GM20000 (cell line): ENCODE measurements at regions not wholly inside any gene's neighbourhood (a gene's known extent, or its start where the extent isn't known, plus 50 kb on each side); places are given as distances from the start of the nearest gene placed in this dataset.

ENCODE experiments used
- DNase-seq: peaks from one replicate; pipeline ENCODE4 v3.0.0; 2012; ENCODE audit warnings: low spot score
- CTCF ChIP-seq: IDR thresholded peaks from 2 replicates; pipeline ENCODE4 v1.5.1; 2012; ENCODE audit warnings: mild to moderate bottlenecking, control low read depth; ENCODE audit errors: extremely low read depth, missing control alignments

- DNase-seq, result no peak
- TF ChIP-seq CTCF, result no peak
Measured at GRCh38 chr3:192005989-192006388, 545.0 kb downstream of the PYDC2 start.

- TF ChIP-seq CTCF, result no peak
- no peak for DNase-seq
Measured at GRCh38 chr3:192009903-192010302, 548.9 kb downstream of the PYDC2 start.

- DNase-seq, result no peak
- TF ChIP-seq CTCF, result no peak
Measured at GRCh38 chr3:192010490-192010889, 549.5 kb downstream of the PYDC2 start.

- no peak for DNase-seq
- TF ChIP-seq CTCF, result no peak
Measured at GRCh38 chr3:192011137-192011536, 550.2 kb downstream of the PYDC2 start.

- no peak for TF ChIP-seq CTCF
- no peak for DNase-seq
Measured at GRCh38 chr3:192013110-192013509, 552.1 kb downstream of the PYDC2 start.

- no peak for TF ChIP-seq CTCF
- no peak for DNase-seq
Measured at GRCh38 chr3:192022412-192022811, 561.4 kb downstream of the PYDC2 start.

GRCh38 chr3:192024751-192025150 lies 563.8 kb downstream of the PYDC2 start:
- DNase-seq, result no peak
- no peak for TF ChIP-seq CTCF
